Gastroesophageal sphincter (tissue), 3 donors: ENCODE measurements at regions not wholly inside any gene's neighbourhood (a gene's known extent, or its start where the extent isn't known, plus 50 kb on each side); places are given as distances from the start of the nearest gene placed in this dataset.

ENCODE experiments used
- EP300 ChIP-seq: sonication (generic); formaldehyde crosslinking; IDR thresholded peaks from one replicate; pipeline ENCODE4 v1.6.1; 2017; ENCODE audit warnings: antibody characterized with exemption, mild to moderate bottlenecking
- TF ChIP-seq, protein P1 (sequence below), 4 experiments: fragments of 200-600 bp in 2 of 4; fragments of 450-650 bp in 2 of 4; sonication (generic) in 1 of 4; IDR thresholded peaks; one replicate each; pipeline ENCODE4 v1.5.1; 2017 to 2019; ENCODE audit warnings: antibody characterized with exemption in 4 of 4, mild to moderate bottlenecking in 2 of 4, moderate library complexity in 2 of 4

DNA sequence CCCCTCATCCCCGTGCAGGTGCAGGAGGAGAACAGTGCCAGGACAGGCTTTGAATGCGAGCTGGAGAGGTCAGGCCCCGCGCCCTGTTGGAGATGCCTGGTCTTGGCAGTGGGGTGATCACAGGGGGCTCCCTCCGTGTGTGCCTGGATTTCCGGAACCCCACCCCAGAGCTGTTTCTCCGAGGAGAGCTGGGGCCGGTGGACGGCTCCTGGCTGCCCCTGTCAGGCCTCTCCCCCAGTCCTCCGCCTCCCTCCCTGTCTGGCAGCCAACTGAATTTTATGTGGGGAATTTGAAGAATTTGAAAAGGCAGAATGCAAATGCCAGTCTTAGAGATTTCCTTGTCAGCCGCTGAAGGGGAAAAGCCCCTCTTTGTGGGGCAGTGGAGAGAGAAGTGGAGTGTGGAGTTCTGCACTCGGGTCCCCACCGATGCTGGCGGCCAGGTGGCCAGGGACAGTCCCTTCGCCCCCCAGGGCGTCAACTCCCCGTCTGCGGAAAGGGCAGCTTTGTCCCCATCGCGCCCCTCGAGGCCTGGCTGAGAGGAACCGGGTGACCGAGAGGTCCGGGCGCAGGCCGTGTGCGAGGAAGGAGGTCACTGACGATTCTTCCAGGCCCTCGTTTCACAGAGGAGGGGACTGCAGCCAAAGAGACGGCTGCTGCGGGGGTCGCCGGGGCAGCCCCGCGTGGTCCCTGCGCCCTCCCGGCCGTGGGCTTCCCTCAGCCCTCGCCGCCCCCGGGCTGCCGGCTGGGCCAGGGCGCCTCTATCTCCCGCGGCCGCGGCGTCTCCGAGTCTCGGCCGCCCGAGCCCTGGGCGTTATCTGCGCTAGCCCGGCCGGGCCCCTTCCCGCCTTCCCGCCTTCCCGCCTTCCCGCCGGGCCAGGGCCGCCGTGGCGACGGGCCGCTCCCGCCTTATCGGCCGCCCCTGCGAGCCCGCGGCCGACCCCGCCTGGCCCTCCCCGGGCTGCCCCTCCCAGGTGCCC lies 56.0 kb upstream of the LCTL start:
- TF ChIP-seq, protein P1, sequence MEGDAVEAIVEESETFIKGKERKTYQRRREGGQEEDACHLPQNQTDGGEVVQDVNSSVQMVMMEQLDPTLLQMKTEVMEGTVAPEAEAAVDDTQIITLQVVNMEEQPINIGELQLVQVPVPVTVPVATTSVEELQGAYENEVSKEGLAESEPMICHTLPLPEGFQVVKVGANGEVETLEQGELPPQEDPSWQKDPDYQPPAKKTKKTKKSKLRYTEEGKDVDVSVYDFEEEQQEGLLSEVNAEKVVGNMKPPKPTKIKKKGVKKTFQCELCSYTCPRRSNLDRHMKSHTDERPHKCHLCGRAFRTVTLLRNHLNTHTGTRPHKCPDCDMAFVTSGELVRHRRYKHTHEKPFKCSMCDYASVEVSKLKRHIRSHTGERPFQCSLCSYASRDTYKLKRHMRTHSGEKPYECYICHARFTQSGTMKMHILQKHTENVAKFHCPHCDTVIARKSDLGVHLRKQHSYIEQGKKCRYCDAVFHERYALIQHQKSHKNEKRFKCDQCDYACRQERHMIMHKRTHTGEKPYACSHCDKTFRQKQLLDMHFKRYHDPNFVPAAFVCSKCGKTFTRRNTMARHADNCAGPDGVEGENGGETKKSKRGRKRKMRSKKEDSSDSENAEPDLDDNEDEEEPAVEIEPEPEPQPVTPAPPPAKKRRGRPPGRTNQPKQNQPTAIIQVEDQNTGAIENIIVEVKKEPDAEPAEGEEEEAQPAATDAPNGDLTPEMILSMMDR (IDR thresholded peaks at IDR 0.05) = no peak
- no peak for TF ChIP-seq EP300
